Kidney epithelial cell (primary cell): ENCODE measurements at regions not wholly inside any gene's neighbourhood (a gene's known extent, or its start where the extent isn't known, plus 50 kb on each side); places are given as distances from the start of the nearest gene placed in this dataset.
"Not testable (repeated sequence)": the region's sequence is repeated elsewhere in the genome, so short reads cannot be mapped to it uniquely, and the experiment has no call there.

Source experiments
- DNase-seq: peaks from one replicate; pipeline ENCODE4 v3.0.0-alpha.2; 2010; ENCODE audit warnings: low read depth
- H3K27me3 ChIP-seq: 2 replicates; pipeline ENCODE4 v1.6.0; 2011; ENCODE audit warnings: low read length; ENCODE audit not compliant: control insufficient read depth, insufficient read depth
- H3K36me3 ChIP-seq: 2 replicates; pipeline ENCODE4 v1.5.1; 2011; ENCODE audit warnings: low read length; ENCODE audit not compliant: control insufficient read depth, insufficient read depth
- H3K4me3 ChIP-seq: 2 replicates; pipeline ENCODE4 v1.5.1; 2011; ENCODE audit warnings: low read depth, mild to moderate bottlenecking, control low read depth, low read length
- CTCF ChIP-seq: IDR thresholded peaks from 2 replicates; pipeline ENCODE4 v1.5.1; 2011; ENCODE audit warnings: mild to moderate bottlenecking, moderate library complexity, low read length, control low read depth, inconsistent platforms; ENCODE audit not compliant: insufficient read depth, poor library complexity, severe bottlenecking

- Histone ChIP-seq H3K36me3 (no peaks in the 10 kb centered on the region), H3K4me3 (no peak overlapping the region), H3K27me3 (no peaks in the 10 kb centered on the region)
- TF ChIP-seq CTCF = no peak
- no peak for DNase-seq
These were observed 345.8 kb upstream of the TFPI start for GRCh38 chr2:187900021-187900420.

- TF ChIP-seq CTCF = no peak
- H3K36me3 ChIP-seq = no peaks in the 10 kb centered on the region
- H3K4me3 ChIP-seq = no peak overlapping the region
- no peaks in the 10 kb centered on the region for H3K27me3 ChIP-seq
- DNase-seq = no peak
These were observed 351.8 kb upstream of the TFPI start for GRCh38 chr2:187906021-187906420.

GRCh38 chr2:187910922-187911321 lies 356.7 kb upstream of the TFPI start:
- not testable (repeated sequence) for H3K4me3 ChIP-seq, DNase-seq, H3K27me3 ChIP-seq, H3K36me3 ChIP-seq

GRCh38 chr2:187912950-187913349 lies 358.7 kb upstream of the TFPI start:
- Histone ChIP-seq H3K4me3 (no peak overlapping the region), H3K36me3 (no peaks in the 10 kb centered on the region), H3K27me3 (no peaks in the 10 kb centered on the region)
- no peak for TF ChIP-seq CTCF
- no peak for DNase-seq

- H3K36me3 ChIP-seq = no peaks in the 10 kb centered on the region
- TF ChIP-seq CTCF = no peak
- DNase-seq = no peak
These were observed 361.6 kb upstream of the TFPI start for GRCh38 chr2:187915810-187916209.

GRCh38 chr2:187916799-187917198 lies 362.6 kb upstream of the TFPI start:
- no peak for TF ChIP-seq CTCF
- H3K36me3 ChIP-seq = no peaks in the 10 kb centered on the region
- no peak for DNase-seq
- no peaks in the 10 kb centered on the region for H3K27me3 ChIP-seq
- no peak overlapping the region for H3K4me3 ChIP-seq

More at GRCh38 chr2:187915810-187916209, 361.6 kb upstream of the TFPI start:
- H3K4me3 ChIP-seq = no peak overlapping the region
- no peaks in the 10 kb centered on the region for H3K27me3 ChIP-seq
